ENCODE measurements at regions not wholly inside any gene's neighbourhood (a gene's known extent, or its start where the extent isn't known, plus 50 kb on each side); places are given as distances from the start of the nearest gene placed in this dataset.

- TF ChIP-seq CTCF (IDR thresholded peaks at IDR 0.05) (no peak), POLR2A (IDR thresholded peaks at IDR 0.05; ENCODE audit: low read depth) (no peak), POLR2AphosphoS5 (IDR thresholded peaks at IDR 0.05) (no peak)
Observed at GRCh38 chr1:101316256-101316655, 79.4 kb downstream of the S1PR1 start.
